DOHH2 (cell line): ENCODE measurements at regions not wholly inside any gene's neighbourhood (a gene's known extent, or its start where the extent isn't known, plus 50 kb on each side); places are given as distances from the start of the nearest gene placed in this dataset.

Experiments
- H3F3A ChIP-seq: fragments of 200-600 bp; sonication (generic), shearing (Covaris generic); 2 replicates; pipeline ENCODE4 v1.6.0; 2016; ENCODE audit warnings: antibody characterized with exemption, mild to moderate bottlenecking; ENCODE audit not compliant: control insufficient read depth, insufficient read depth
- H3K27ac ChIP-seq: fragments of 200-600 bp; sonication (generic); 2 replicates; pipeline ENCODE4 v1.5.1; 2014; ENCODE audit warnings: low read depth, mild to moderate bottlenecking, low read length, moderate library complexity
- H3K27me3 ChIP-seq: fragments of 200-600 bp; sonication (generic); 2 replicates; pipeline ENCODE4 v1.6.1; 2014; ENCODE audit warnings: mild to moderate bottlenecking, low read length, mixed read lengths; ENCODE audit not compliant: control insufficient read depth
- H3K36me3 ChIP-seq: fragments of 200-600 bp; sonication (generic); 2 replicates; pipeline ENCODE4 v1.6.1; 2014; ENCODE audit warnings: mild to moderate bottlenecking, low read length, moderate library complexity, mixed read lengths; ENCODE audit not compliant: control insufficient read depth
- H3K4me1 ChIP-seq: fragments of 200-600 bp; sonication (generic); 2 replicates; pipeline ENCODE4 v1.6.1; 2014; ENCODE audit warnings: mild to moderate bottlenecking, low read length, mixed read lengths; ENCODE audit not compliant: control insufficient read depth
- H3K4me2 ChIP-seq: fragments of 200-600 bp; sonication (generic); 2 replicates; pipeline ENCODE4 v1.6.0; 2014; ENCODE audit warnings: mild to moderate bottlenecking, low read length, moderate library complexity
- H3K4me3 ChIP-seq: fragments of 200-600 bp; sonication (generic); 2 replicates; pipeline ENCODE4 v1.5.1; 2014; ENCODE audit warnings: mild to moderate bottlenecking, low read length, mixed read lengths
- H3K79me2 ChIP-seq: fragments of 200-600 bp; sonication (generic); 2 replicates; pipeline ENCODE4 v1.6.1; 2014; ENCODE audit warnings: mild to moderate bottlenecking, low read length, mixed read lengths; ENCODE audit not compliant: control insufficient read depth
- H3K9me2 ChIP-seq: fragments of 200-600 bp; sonication (generic); replicated peaks from 2 replicates; pipeline ENCODE4 v1.6.1; 2014; ENCODE audit warnings: mild to moderate bottlenecking, low read length, mixed read lengths; ENCODE audit not compliant: control insufficient read depth
- H3K9me3 ChIP-seq: fragments of 200-600 bp; sonication (generic); 2 replicates; pipeline ENCODE4 v1.6.1; 2014; ENCODE audit warnings: antibody characterized with exemption, low read length, mixed read lengths; ENCODE audit not compliant: control insufficient read depth, insufficient read depth
- H4K20me1 ChIP-seq: fragments of 200-600 bp; sonication (generic); 2 replicates; pipeline ENCODE4 v1.6.0; 2014; ENCODE audit warnings: low read depth, mild to moderate bottlenecking, antibody characterized with exemption, low read length, moderate library complexity; ENCODE audit not compliant: control insufficient read depth, insufficient read depth
- CTCF ChIP-seq: fragments of 200-600 bp; sonication (generic); IDR thresholded peaks from one replicate; pipeline ENCODE4 v1.5.1; 2014; ENCODE audit warnings: antibody characterized with exemption, mild to moderate bottlenecking, low read depth, low read length; ENCODE audit not compliant: poor library complexity, severe bottlenecking
- EZH2phosphoT487 ChIP-seq: fragments of 200-600 bp; sonication (generic); IDR thresholded peaks from 2 replicates; pipeline ENCODE4 v1.6.1; 2017; ENCODE audit warnings: borderline replicate concordance, mild to moderate bottlenecking, antibody characterized with exemption, low read length, moderate library complexity, mixed read lengths

GRCh38 chr6:142518126-142518525, 216.3 kb downstream of the ADGRG6 start:
- H3K79me2 ChIP-seq = no peaks in the 10 kb centered on the region
- H3K27ac ChIP-seq = no peak overlapping the region
- no peak overlapping the region for H3K4me3 ChIP-seq
- H4K20me1 ChIP-seq = no peaks in the 10 kb centered on the region
- no peaks in the 10 kb centered on the region for H3K9me2 ChIP-seq
- H3K36me3 ChIP-seq = no peaks in the 10 kb centered on the region
- H3F3A ChIP-seq = no peaks in the 10 kb centered on the region
- H3K4me2 ChIP-seq = no peak overlapping the region
- H3K4me1 ChIP-seq = no peaks in the 10 kb centered on the region
- TF ChIP-seq EZH2phosphoT487 (no peak), CTCF (no peak)
- no peaks in the 10 kb centered on the region for H3K9me3 ChIP-seq
- H3K27me3 ChIP-seq = no peaks in the 10 kb centered on the region

- Histone ChIP-seq H4K20me1 (no peaks in the 10 kb centered on the region), H3K27ac (no peak overlapping the region), H3K9me2 (no peaks in the 10 kb centered on the region), H3K9me3 (no peaks in the 10 kb centered on the region), H3K27me3 (no peaks in the 10 kb centered on the region), H3K4me1 (no peaks in the 10 kb centered on the region), H3K4me3 (no peak overlapping the region), H3K36me3 (no peaks in the 10 kb centered on the region), H3K4me2 (no peak overlapping the region), H3F3A (no peaks in the 10 kb centered on the region), H3K79me2 (no peaks in the 10 kb centered on the region)
- TF ChIP-seq EZH2phosphoT487 (no peak), CTCF (no peak)
These were observed 217.0 kb downstream of the ADGRG6 start for GRCh38 chr6:142518761-142519160.

- TF ChIP-seq EZH2phosphoT487 = no peak
- TF ChIP-seq CTCF = no peak
- Histone ChIP-seq H3K4me1 (no peaks in the 10 kb centered on the region), H4K20me1 (no peaks in the 10 kb centered on the region), H3K9me3 (no peaks in the 10 kb centered on the region), H3K36me3 (no peaks in the 10 kb centered on the region), H3K9me2 (no peaks in the 10 kb centered on the region), H3K4me2 (no peak overlapping the region), H3K27me3 (no peaks in the 10 kb centered on the region), H3F3A (no peaks in the 10 kb centered on the region), H3K4me3 (no peak overlapping the region), H3K27ac (no peak overlapping the region), H3K79me2 (no peaks in the 10 kb centered on the region)
These were observed 220.0 kb downstream of the ADGRG6 start for GRCh38 chr6:142521791-142522190.
